Panc1 (cell line): ENCODE measurements at regions not wholly inside any gene's neighbourhood (a gene's known extent, or its start where the extent isn't known, plus 50 kb on each side); places are given as distances from the start of the nearest gene placed in this dataset.

ENCODE experiments used
- TCF7L2 ChIP-seq: IDR thresholded peaks from 2 replicates; pipeline ENCODE4 v1.6.1; 2011; ENCODE audit warnings: mild to moderate bottlenecking, low read depth, low read length, inconsistent platforms
- TF ChIP-seq, protein P1 (sequence below): fragments of 450-650 bp; IDR thresholded peaks from 2 replicates; pipeline ENCODE4 v1.5.1; 2017; ENCODE audit warnings: mild to moderate bottlenecking

DNA sequence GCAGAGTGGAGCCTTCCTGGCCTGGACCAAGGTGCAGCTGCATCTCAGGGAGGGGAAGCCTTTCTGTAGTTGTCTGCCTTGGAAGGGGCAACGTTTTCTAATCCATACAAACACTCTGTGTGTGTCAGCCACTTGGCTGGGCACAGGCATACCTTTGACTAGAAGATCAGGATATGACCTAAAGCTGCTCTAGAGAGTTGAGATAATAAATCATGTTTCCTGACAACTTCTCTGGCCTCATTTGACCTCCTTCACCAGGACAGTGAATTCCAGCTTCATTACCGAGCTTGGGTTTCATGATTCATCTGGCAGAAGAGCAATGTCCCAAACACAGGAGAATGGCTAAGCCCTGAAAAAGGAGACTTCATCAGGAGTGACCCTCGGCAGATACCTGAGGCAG is 89.6 kb upstream of the KIT start:
- no peak for TF ChIP-seq TCF7L2
- TF ChIP-seq, protein P1, sequence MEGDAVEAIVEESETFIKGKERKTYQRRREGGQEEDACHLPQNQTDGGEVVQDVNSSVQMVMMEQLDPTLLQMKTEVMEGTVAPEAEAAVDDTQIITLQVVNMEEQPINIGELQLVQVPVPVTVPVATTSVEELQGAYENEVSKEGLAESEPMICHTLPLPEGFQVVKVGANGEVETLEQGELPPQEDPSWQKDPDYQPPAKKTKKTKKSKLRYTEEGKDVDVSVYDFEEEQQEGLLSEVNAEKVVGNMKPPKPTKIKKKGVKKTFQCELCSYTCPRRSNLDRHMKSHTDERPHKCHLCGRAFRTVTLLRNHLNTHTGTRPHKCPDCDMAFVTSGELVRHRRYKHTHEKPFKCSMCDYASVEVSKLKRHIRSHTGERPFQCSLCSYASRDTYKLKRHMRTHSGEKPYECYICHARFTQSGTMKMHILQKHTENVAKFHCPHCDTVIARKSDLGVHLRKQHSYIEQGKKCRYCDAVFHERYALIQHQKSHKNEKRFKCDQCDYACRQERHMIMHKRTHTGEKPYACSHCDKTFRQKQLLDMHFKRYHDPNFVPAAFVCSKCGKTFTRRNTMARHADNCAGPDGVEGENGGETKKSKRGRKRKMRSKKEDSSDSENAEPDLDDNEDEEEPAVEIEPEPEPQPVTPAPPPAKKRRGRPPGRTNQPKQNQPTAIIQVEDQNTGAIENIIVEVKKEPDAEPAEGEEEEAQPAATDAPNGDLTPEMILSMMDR, result no peak
